Endothelial cell (in vitro differentiated cells): ENCODE measurements at regions not wholly inside any gene's neighbourhood (a gene's known extent, or its start where the extent isn't known, plus 50 kb on each side); places are given as distances from the start of the nearest gene placed in this dataset.

ENCODE experiments used
- DNase-seq: peaks from one replicate; pipeline ENCODE4 v3.0.0; 2021; ENCODE audit warnings: low spot score
- H3K27ac Mint-ChIP-seq: one replicate; pipeline ENCODE4 v1.8.0; 2021; ENCODE audit warnings: mixed read lengths, inconsistent platforms; ENCODE audit not compliant: unreplicated experiment
- H3K27me3 Mint-ChIP-seq: one replicate; pipeline ENCODE4 v1.8.0; 2021; ENCODE audit warnings: mild to moderate bottlenecking, moderate library complexity, mixed read lengths, inconsistent platforms; ENCODE audit not compliant: unreplicated experiment
- H3K36me3 Mint-ChIP-seq: one replicate; pipeline ENCODE4 v1.8.0; 2021; ENCODE audit warnings: mild to moderate bottlenecking, low read depth, mixed read lengths, inconsistent platforms; ENCODE audit not compliant: unreplicated experiment
- H3K4me1 Mint-ChIP-seq: one replicate; pipeline ENCODE4 v1.8.0; 2021; ENCODE audit warnings: mild to moderate bottlenecking, mixed read lengths, inconsistent platforms; ENCODE audit not compliant: unreplicated experiment
- H3K4me3 Mint-ChIP-seq: one replicate; pipeline ENCODE4 v1.8.0; 2021; ENCODE audit warnings: mild to moderate bottlenecking, mixed read lengths, inconsistent platforms; ENCODE audit not compliant: unreplicated experiment
- H3K9me3 Mint-ChIP-seq: one replicate; pipeline ENCODE4 v1.8.0; 2021; ENCODE audit warnings: mixed read lengths, inconsistent platforms; ENCODE audit not compliant: unreplicated experiment
- CTCF ChIP-seq: fragments of 200-600 bp; sonication (generic); IDR thresholded peaks from one replicate; pipeline ENCODE4 v1.5.0; 2021; ENCODE audit warnings: antibody characterized with exemption; ENCODE audit not compliant: unreplicated experiment

- no peak for TF ChIP-seq CTCF
- no peak overlapping the region for H3K27ac Mint-ChIP-seq
Observed at GRCh38 chr9:117492476-117492875, 77.6 kb upstream of the ASTN2 start.

GRCh38 chr9:117491491-117491890, 76.6 kb upstream of the ASTN2 start:
- Mint-ChIP-seq H3K4me3 (no peak overlapping the region), H3K27ac (no peak overlapping the region), H3K27me3 (peaks cover 2% of the 10 kb centered on the region), H3K36me3 (no peaks in the 10 kb centered on the region), H3K9me3 (no peaks in the 10 kb centered on the region), H3K4me1 (peaks cover 2% of the 10 kb centered on the region)
- no peak for DNase-seq
- no peak for TF ChIP-seq CTCF

More at GRCh38 chr9:117492476-117492875, 77.6 kb upstream of the ASTN2 start:
- peaks cover 2% of the 10 kb centered on the region for H3K27me3 Mint-ChIP-seq
- no peaks in the 10 kb centered on the region for H3K36me3 Mint-ChIP-seq
- no peak overlapping the region for H3K4me3 Mint-ChIP-seq
- H3K9me3 Mint-ChIP-seq, result no peaks in the 10 kb centered on the region
- DNase-seq, result no peak
- H3K4me1 Mint-ChIP-seq, result peaks cover 2% of the 10 kb centered on the region

GRCh38 chr9:117490199-117490598, 75.3 kb upstream of the ASTN2 start:
- no peaks in the 10 kb centered on the region for H3K36me3 Mint-ChIP-seq
- DNase-seq, result no peak
- peaks cover 2% of the 10 kb centered on the region for H3K27me3 Mint-ChIP-seq
- no peak for TF ChIP-seq CTCF
- H3K4me3 Mint-ChIP-seq, result no peak overlapping the region
- H3K9me3 Mint-ChIP-seq, result no peaks in the 10 kb centered on the region
- H3K27ac Mint-ChIP-seq, result no peak overlapping the region
- peaks cover 6% of the 10 kb centered on the region for H3K4me1 Mint-ChIP-seq

GRCh38 chr9:117488659-117489058, 73.8 kb upstream of the ASTN2 start:
- Mint-ChIP-seq H3K4me3 (no peak overlapping the region), H3K36me3 (no peaks in the 10 kb centered on the region), H3K27me3 (peaks cover 2% of the 10 kb centered on the region), H3K9me3 (no peaks in the 10 kb centered on the region), H3K27ac (no peak overlapping the region), H3K4me1 (peaks cover 6% of the 10 kb centered on the region)
- no peak for TF ChIP-seq CTCF
- DNase-seq, result no peak

- Mint-ChIP-seq H3K27ac (no peak overlapping the region), H3K36me3 (no peaks in the 10 kb centered on the region), H3K4me1 (peaks cover 6% of the 10 kb centered on the region), H3K27me3 (peaks cover 2% of the 10 kb centered on the region), H3K4me3 (no peak overlapping the region), H3K9me3 (no peaks in the 10 kb centered on the region)
- peak; percentile 90 for DNase-seq
- TF ChIP-seq CTCF, result peak; percentile 99
Observed at GRCh38 chr9:117487555-117488175, 72.8 kb upstream of the ASTN2 start.
